ENCODE measurements at regions not wholly inside any gene's neighbourhood (a gene's known extent, or its start where the extent isn't known, plus 50 kb on each side); places are given as distances from the start of the nearest gene placed in this dataset.
"Not testable (repeated sequence)": the region's sequence is repeated elsewhere in the genome, so short reads cannot be mapped to it uniquely, and the experiment has no call there.

GRCh38 chr5:136820848-136821247, 455.5 kb upstream of the TRPC7 start:
- Histone ChIP-seq H3K27ac (no peak overlapping the region), H3K4me1 (no peaks in the 10 kb centered on the region), H3K9me3 (no peaks in the 10 kb centered on the region), H3K36me3 (no peaks in the 10 kb centered on the region), H3K4me3 (no peak overlapping the region), H3K27me3 (no peaks in the 10 kb centered on the region)
- intact Hi-C loops (cut with DNase I; ENCODE audit: low total_unique reads) = no loop called here
- no peak for DNase-seq (ENCODE audit: low spot score in 2 of 2)
- TF ChIP-seq, protein P1, sequence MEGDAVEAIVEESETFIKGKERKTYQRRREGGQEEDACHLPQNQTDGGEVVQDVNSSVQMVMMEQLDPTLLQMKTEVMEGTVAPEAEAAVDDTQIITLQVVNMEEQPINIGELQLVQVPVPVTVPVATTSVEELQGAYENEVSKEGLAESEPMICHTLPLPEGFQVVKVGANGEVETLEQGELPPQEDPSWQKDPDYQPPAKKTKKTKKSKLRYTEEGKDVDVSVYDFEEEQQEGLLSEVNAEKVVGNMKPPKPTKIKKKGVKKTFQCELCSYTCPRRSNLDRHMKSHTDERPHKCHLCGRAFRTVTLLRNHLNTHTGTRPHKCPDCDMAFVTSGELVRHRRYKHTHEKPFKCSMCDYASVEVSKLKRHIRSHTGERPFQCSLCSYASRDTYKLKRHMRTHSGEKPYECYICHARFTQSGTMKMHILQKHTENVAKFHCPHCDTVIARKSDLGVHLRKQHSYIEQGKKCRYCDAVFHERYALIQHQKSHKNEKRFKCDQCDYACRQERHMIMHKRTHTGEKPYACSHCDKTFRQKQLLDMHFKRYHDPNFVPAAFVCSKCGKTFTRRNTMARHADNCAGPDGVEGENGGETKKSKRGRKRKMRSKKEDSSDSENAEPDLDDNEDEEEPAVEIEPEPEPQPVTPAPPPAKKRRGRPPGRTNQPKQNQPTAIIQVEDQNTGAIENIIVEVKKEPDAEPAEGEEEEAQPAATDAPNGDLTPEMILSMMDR (IDR thresholded peaks at IDR 0.05) = no peak
- TF ChIP-seq POLR2A (IDR thresholded peaks at IDR 0.05) (no peak), POLR2AphosphoS5 (IDR thresholded peaks at IDR 0.05) (no peak)

DNA sequence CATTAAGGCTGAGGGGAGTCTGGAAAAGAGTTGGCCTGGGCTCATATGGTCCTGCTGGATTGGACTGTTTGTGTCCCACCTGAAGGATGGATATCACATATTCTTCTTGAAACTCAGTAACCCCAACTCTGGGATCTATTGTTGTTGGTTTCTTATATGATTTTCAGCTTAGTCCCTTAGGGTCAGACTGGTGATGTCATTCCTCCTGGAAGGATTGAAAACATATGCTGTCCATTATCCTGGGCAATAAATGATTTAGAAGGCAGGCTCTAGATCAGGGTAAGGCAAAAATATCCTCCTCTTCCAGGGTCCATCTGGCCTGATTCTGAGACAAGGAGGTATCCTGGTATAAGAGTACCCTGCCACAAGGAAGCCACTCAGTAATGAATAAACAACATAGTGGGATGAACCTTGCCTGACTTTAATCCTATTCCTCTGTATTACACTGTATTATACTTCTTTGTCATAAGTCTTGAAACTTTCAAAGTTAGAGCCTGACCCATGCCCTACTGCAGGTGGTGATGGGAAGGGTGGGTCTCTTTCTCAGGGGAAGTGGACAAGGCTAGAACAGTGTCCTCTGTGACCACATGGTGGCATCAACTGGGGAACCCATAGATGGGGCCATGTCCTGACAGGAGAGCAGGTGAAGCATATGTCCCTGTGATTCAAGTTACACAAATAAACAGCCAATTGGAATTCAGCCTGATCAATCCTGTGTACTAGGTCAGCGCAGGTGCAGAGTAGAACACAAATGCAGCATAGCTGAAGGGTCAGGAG, 454.4 kb upstream of the TRPC7 start:
- no peak for DNase-seq (ENCODE audit: low spot score in 2 of 2)
- intact Hi-C loops (cut with DNase I; ENCODE audit: low total_unique reads) = no loop called here
- Histone ChIP-seq H3K4me3 (no peak overlapping the region), H3K27me3 (no peaks in the 10 kb centered on the region), H3K9me3 (no peaks in the 10 kb centered on the region), H3K27ac (no peak overlapping the region), H3K36me3 (no peaks in the 10 kb centered on the region), H3K4me1 (no peaks in the 10 kb centered on the region)
- no peak for TF ChIP-seq POLR2AphosphoS5 (IDR thresholded peaks at IDR 0.05)
- TF ChIP-seq, protein P1 (IDR thresholded peaks at IDR 0.05) = no peak

DNA sequence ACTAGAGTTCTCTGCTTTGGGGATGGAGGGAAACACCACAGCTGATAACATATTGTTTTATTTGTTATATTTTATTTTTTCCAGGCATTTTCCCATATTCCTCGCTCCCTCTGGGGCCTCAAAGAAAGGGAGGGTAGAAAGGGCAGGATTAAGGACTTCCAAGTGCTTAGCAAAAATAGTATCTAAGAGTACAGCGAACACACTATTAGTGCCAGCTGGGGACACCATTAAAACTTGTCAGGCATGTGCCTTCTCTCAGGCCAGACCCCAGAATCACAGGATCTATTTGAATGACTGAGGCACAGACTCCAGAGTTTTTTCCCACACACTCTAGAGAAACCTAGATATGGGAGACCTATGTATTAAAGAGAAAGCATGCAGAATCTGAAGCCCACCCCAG, 451.0 kb upstream of the TRPC7 start:
- no peaks in the 10 kb centered on the region for H3K9me3 ChIP-seq

DNA sequence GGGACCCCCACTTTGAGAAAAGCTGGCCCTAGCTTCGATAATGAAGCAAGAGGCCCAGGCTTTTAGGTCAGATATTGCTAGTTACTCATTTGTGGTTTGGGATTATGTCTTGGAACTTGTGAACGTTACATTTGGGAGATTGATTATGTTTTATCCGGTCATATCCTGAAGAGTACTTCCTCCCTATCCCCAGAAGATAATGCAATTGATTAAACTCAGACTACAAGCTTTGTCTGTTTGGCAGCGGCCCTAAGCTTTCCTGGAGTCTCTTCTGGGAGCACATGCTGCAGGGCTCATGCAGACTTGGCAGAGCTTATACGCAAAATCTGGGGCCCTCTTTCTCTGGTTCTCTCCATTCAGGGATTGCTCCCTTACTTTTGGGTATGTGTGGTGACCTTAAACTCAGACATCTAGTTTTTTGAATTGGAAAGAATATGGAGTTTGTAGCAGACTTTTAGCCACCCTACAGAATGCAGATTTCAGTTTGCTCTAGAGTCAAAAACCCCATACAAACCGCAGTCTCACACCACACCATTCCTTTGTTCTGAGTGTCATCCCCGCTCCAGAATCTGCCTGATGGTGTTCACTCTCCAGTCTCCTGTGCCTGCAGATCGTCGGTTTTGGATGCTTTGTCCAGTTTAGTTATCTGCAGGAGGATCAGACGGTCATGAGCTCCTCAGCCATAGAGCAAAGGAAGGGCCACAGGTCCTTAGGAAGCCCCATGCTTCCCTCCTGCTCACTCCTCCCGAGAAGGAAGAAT, 449.5 kb upstream of the TRPC7 start:
- no peak overlapping the region for H3K27ac ChIP-seq
- H3K9me3 ChIP-seq = no peaks in the 10 kb centered on the region
- no peak overlapping the region for H3K4me3 ChIP-seq
- no peaks in the 10 kb centered on the region for H3K27me3 ChIP-seq
- intact Hi-C loops (cut with DNase I; ENCODE audit: low total_unique reads) = no loop called here
- TF ChIP-seq POLR2A (IDR thresholded peaks at IDR 0.05) (no peak), POLR2AphosphoS5 (IDR thresholded peaks at IDR 0.05) (no peak)
- TF ChIP-seq, protein P1 (IDR thresholded peaks at IDR 0.05) = no peak
- no peaks in the 10 kb centered on the region for H3K36me3 ChIP-seq
- no peaks in the 10 kb centered on the region for H3K4me1 ChIP-seq
- no peak for DNase-seq (ENCODE audit: low spot score in 2 of 2)

More for the DNA sequence above, 451.0 kb upstream of the TRPC7 start:
- intact Hi-C loops (cut with DNase I; ENCODE audit: low total_unique reads) = no loop called here
- Histone ChIP-seq H3K27ac (no peak overlapping the region), H3K27me3 (no peaks in the 10 kb centered on the region), H3K4me3 (no peak overlapping the region), H3K36me3 (no peaks in the 10 kb centered on the region), H3K4me1 (no peaks in the 10 kb centered on the region)
- no peak for DNase-seq (ENCODE audit: low spot score in 2 of 2)
- TF ChIP-seq, protein P1 (IDR thresholded peaks at IDR 0.05) = no peak
- TF ChIP-seq POLR2AphosphoS5 (IDR thresholded peaks at IDR 0.05) (no peak), POLR2A (IDR thresholded peaks at IDR 0.05) (no peak)

GRCh38 chr5:136812270-136812669, 446.9 kb upstream of the TRPC7 start:
- H3K27me3 ChIP-seq; H3K4me1 ChIP-seq; H3K4me3 ChIP-seq; DNase-seq (ENCODE audit: low spot score in 2 of 2); H3K27ac ChIP-seq; H3K36me3 ChIP-seq; H3K9me3 ChIP-seq; intact Hi-C loops (cut with DNase I; ENCODE audit: low total_unique reads): not testable (repeated sequence)
